Gastroesophageal sphincter (tissue), 4 donors: ENCODE measurements at regions not wholly inside any gene's neighbourhood (a gene's known extent, or its start where the extent isn't known, plus 50 kb on each side); places are given as distances from the start of the nearest gene placed in this dataset.
A peak's percentile ranks its signal among the peaks of the same experiment; 100 is the strongest.

Source experiments
- ATAC-seq: fragments of 150-250 bp; one replicate; pipeline ENCODE4 v1.9.1; 2016; ENCODE audit warnings: mild to moderate bottlenecking, moderate library complexity
- H3K27ac ChIP-seq, 4 donors: fragments of 200-600 bp; sonication (generic) in 3 of 4; 1 replicate in 3 of 4; 2 replicates in 1 of 4; pipeline ENCODE4 v1.5.1; 2016 to 2019
- H3K27me3 ChIP-seq: fragments of 200-600 bp; sonication (generic); one replicate; pipeline ENCODE4 v1.5.1; 2019
- H3K36me3 ChIP-seq, 2 donors: fragments of 200-600 bp; sonication (generic); one replicate each; pipeline ENCODE4 v1.5.1; 2019; ENCODE audit warnings: control low read depth in 1 of 2
- H3K4me1 ChIP-seq, 3 donors: fragments of 200-600 bp; sonication (generic); 1 replicate in 2 of 3; 2 replicates in 1 of 3; pipeline ENCODE4 v1.5.1; 2016 to 2019; ENCODE audit warnings: control low read depth in 2 of 3
- H3K4me3 ChIP-seq, 2 donors: fragments of 200-600 bp; sonication (generic); one replicate each; pipeline ENCODE4 v1.5.1; 2019; ENCODE audit warnings: mild to moderate bottlenecking in 1 of 2, moderate library complexity in 1 of 2
- H3K9me3 ChIP-seq, 3 donors: fragments of 200-600 bp; sonication (generic); one replicate each; pipeline ENCODE4 v1.5.1; 2017 to 2019; ENCODE audit warnings: control low read depth in 2 of 3
- EP300 ChIP-seq: sonication (generic); formaldehyde crosslinking; IDR thresholded peaks from one replicate; pipeline ENCODE4 v1.6.1; 2017; ENCODE audit warnings: antibody characterized with exemption, mild to moderate bottlenecking
- POLR2A ChIP-seq, 2 donors: fragments of 450-650 bp; IDR thresholded peaks; one replicate each; pipeline ENCODE4 v1.6.1; 2017; ENCODE audit warnings: antibody characterized with exemption in 2 of 2, mild to moderate bottlenecking in 2 of 2, moderate library complexity in 1 of 2
- POLR2AphosphoS5 ChIP-seq: sonication (generic); formaldehyde crosslinking; IDR thresholded peaks from one replicate; pipeline ENCODE4 v1.6.1; 2017; ENCODE audit warnings: antibody characterized with exemption
- WGBS, 2 donors: methylation state at CpG; one replicate each; pipeline ENCODE4 v1.1.5; 2018; ENCODE audit warnings: low coverage in 1 of 2; 5-methylcytosine and 5-hydroxymethylcytosine counted together
- TF ChIP-seq, protein P1 (sequence below), 4 experiments: fragments of 200-600 bp in 2 of 4; fragments of 450-650 bp in 2 of 4; sonication (generic) in 1 of 4; IDR thresholded peaks; one replicate each; pipeline ENCODE4 v1.5.1; 2017 to 2019; ENCODE audit warnings: antibody characterized with exemption in 4 of 4, mild to moderate bottlenecking in 2 of 4, moderate library complexity in 2 of 4

DNA sequence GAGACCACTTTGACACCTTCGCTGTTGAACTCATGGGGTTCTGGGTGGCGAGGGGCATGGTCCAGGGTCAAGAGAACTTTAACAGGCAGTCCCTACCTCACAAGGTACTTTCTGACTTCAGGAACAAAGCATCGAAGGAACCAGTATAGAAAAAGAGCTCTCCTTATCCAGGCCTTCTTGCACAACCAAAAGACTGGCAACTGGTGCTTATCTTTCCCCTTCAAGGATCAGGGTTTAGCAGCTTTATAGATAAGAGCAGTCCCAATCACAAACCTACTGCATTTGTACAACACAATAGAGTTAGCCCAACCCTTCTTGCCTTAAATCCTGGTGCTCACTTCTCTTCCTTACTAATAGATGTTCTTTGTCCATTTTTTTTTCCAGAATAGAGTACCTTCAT lies 116.3 kb downstream of the SNX5 start:
- Histone ChIP-seq H3K36me3 (no peaks in the 10 kb centered on the region), H3K4me1 (peaks cover 0 to 8% (median 3%) of the 10 kb centered on the region in 3 donors), H3K27ac (no peak overlapping the region), H3K4me3 (no peak overlapping the region), H3K27me3 (no peaks in the 10 kb centered on the region), H3K9me3 (no peaks in the 10 kb centered on the region)
- 92 to 100% methylated on average over 2 to 3 of the region's 3 CpGs for WGBS, 2 donors
- TF ChIP-seq POLR2A (IDR thresholded peaks at IDR 0.05): no peak
- no peak for ATAC-seq

DNA sequence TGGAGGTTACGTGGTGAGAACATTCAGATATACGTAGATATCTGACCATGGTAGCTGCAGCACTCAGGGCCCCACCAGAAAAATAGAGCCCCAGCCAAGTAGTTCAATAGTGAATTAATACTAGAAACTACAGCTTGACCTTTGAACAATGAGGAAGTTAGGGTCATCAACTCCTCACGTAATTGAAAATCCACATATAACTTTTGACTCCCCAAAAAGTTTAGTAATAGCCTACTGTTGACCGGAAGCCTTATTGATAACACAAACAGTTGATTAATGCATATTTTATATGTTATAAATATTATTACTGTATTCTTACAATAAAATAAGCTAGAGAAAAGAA lies 117.9 kb downstream of the SNX5 start:
- Histone ChIP-seq H3K4me1 (peaks cover 0 to 15% (median 13%) of the 10 kb centered on the region in 3 donors), H3K36me3 (no peaks in the 10 kb centered on the region), H3K4me3 (no peak overlapping the region), H3K27ac (peak overlapping the region in 3 of 4 donors; percentile 71 to 80 (median 71)), H3K27me3 (no peaks in the 10 kb centered on the region), H3K9me3 (no peaks in the 10 kb centered on the region)
- TF ChIP-seq, protein P1, sequence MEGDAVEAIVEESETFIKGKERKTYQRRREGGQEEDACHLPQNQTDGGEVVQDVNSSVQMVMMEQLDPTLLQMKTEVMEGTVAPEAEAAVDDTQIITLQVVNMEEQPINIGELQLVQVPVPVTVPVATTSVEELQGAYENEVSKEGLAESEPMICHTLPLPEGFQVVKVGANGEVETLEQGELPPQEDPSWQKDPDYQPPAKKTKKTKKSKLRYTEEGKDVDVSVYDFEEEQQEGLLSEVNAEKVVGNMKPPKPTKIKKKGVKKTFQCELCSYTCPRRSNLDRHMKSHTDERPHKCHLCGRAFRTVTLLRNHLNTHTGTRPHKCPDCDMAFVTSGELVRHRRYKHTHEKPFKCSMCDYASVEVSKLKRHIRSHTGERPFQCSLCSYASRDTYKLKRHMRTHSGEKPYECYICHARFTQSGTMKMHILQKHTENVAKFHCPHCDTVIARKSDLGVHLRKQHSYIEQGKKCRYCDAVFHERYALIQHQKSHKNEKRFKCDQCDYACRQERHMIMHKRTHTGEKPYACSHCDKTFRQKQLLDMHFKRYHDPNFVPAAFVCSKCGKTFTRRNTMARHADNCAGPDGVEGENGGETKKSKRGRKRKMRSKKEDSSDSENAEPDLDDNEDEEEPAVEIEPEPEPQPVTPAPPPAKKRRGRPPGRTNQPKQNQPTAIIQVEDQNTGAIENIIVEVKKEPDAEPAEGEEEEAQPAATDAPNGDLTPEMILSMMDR (IDR thresholded peaks at IDR 0.05): no peak
- TF ChIP-seq POLR2A (IDR thresholded peaks at IDR 0.05) (no peak), POLR2AphosphoS5 (no peak), EP300 (no peak)
- no peak for ATAC-seq
- WGBS, 2 donors: 66 to 86% methylated on average over 4 of the region's 4 CpGs

DNA sequence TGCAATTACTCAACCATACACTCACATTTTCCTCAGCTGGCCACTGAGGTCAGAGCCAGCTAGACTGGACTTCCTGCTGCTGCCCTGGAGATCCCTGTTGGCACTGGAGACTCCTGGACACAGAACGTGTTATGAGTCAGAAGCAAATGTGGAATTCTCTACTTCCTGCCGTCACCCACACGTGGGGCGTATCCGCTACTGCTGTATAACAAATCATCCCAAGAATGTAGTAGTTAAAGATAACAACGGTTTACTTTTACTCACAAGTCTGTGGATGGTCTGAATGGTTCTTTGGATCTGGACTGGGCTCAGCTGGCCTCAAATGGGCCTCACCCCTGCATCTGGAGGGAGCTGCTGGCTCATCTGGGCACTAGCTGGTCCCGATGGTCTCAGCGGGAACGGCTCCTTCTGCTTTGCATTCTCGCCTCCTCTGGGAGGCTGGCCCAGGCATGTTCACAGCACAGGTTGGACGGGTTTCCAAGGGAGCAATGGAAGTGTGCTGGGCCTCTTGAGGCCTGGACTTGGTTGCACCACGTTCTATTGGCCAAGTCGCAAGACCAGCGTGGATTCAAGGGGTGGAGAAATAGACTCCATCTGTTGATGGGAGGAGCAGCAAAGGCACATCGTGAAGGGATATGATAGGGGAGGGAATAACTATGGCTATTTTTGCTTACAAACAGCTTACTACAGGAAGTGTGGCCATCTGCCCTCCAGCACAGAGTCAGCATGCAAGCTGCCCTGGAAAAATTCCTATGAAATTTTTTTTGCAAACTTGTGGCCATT lies 118.5 kb downstream of the SNX5 start:
- WGBS, 2 donors: 53 to 74% methylated on average over 5 to 6 of the region's 15 CpGs
- ATAC-seq: peak; percentile 92
- H3K27me3 ChIP-seq: no peaks in the 10 kb centered on the region
- peak overlapping the region in 3 of 4 donors; percentile 71 to 80 (median 71) for H3K27ac ChIP-seq
- peaks cover 0 to 15% (median 13%) of the 10 kb centered on the region in 3 donors for H3K4me1 ChIP-seq
- TF ChIP-seq POLR2AphosphoS5: peak; percentile 71
- TF ChIP-seq EP300: no peak
- TF ChIP-seq POLR2A (IDR thresholded peaks at IDR 0.05): no peak
- TF ChIP-seq, protein P1 (IDR thresholded peaks at IDR 0.05): no peak
- H3K9me3 ChIP-seq: no peaks in the 10 kb centered on the region
- no peak overlapping the region for H3K4me3 ChIP-seq
- H3K36me3 ChIP-seq: no peaks in the 10 kb centered on the region

DNA sequence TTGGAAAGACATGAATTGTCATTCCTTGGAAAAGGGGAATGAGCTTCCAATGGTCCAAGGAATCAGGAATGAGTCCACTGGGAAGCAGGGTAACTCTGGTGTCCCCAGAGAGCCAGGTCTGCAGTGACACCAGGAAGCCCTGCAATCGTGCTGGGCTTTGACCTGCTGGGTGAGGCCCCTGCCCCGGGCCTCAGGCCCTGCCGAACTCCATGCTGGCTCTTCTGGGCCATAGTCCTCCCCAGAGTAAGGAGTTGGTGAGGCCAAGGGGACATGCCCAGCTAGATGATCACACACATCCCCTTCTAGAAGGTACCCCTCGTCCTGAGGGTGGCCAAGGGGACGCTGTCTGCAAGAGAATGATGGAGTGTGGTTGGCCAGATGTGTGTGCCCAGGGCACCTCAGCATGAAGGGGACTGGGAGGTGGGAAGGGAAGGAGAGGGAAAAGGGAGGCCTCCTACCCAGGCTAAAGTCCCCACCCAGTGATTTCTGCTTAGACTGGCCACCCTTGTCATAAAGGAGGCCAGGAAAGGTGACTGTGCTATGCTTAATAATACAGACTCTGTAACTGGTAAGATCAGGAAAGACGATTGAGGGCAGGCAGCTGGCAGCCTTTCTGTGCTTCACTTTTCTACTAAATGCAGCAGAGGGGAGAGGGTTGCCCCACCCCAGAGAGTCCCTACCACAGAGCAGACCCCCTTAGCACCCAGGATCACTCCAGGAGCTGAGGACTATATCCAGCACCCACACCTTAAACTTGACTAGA lies 119.3 kb downstream of the SNX5 start:
- Histone ChIP-seq H3K27ac (peak overlapping the region in 3 of 4 donors; percentile 71 to 80 (median 71)), H3K9me3 (no peaks in the 10 kb centered on the region), H3K27me3 (no peaks in the 10 kb centered on the region), H3K4me1 (peaks cover 0 to 18% (median 13%) of the 10 kb centered on the region in 3 donors), H3K4me3 (no peak overlapping the region), H3K36me3 (no peaks in the 10 kb centered on the region)
- TF ChIP-seq POLR2AphosphoS5 (no peak), EP300 (no peak), POLR2A (IDR thresholded peaks at IDR 0.05) (no peak)
- TF ChIP-seq, protein P1 (IDR thresholded peaks at IDR 0.05): no peak
- WGBS, 2 donors: 63% methylated on average over 2 of the region's 6 CpGs; no CpG with 5 or more reads in 1 of the 2 donors
- ATAC-seq: no peak

DNA sequence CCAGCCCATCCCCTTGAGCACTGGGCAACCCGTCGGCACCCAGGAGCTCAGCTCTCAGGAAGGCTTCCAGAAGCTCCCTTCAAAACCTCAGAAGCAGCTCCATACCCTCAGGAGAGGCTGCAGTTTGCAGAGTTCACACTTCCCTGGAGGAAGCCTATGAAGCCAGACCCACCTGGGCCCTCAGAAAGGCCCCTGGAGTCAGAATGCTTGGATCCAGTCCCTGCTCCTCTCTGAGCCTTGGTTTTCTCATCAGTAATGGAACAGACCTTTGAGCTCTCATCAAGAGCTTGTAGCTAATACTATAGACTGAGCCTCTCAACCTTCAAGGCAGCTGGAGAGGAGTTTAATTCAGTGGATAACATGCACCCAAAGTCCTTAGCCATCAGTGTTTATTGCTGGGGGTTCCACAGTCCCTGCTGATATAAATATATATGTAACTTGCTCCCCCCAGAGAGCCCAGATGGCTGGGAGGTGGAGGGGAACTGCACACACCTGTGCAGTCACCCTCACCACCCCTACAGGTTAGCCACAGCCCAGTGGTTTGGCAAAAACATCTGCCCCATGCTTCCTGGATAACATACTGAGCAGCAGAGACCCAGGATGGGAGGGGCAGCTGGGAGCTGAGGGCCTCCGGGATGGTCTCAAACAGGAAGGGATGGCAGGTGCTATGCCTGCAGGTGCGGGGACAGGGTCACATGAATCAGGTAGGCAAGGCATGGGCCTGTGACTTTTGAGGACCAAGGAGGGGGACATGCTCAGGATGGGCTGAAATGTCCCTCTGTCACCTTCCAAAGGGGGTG lies 120.1 kb downstream of the SNX5 start:
- Histone ChIP-seq H3K27ac (no peak overlapping the region), H3K4me1 (peaks cover 0 to 27% (median 19%) of the 10 kb centered on the region in 3 donors), H3K4me3 (no peak overlapping the region), H3K36me3 (no peaks in the 10 kb centered on the region), H3K27me3 (no peaks in the 10 kb centered on the region), H3K9me3 (no peaks in the 10 kb centered on the region)
- ATAC-seq: no peak
- TF ChIP-seq EP300 (no peak), POLR2AphosphoS5 (no peak), POLR2A (IDR thresholded peaks at IDR 0.05) (no peak)
- TF ChIP-seq, protein P1 (IDR thresholded peaks at IDR 0.05): no peak
- 90 to 92% methylated on average over 2 of the region's 4 CpGs for WGBS, 2 donors
